IMR-90 (cell line): ENCODE measurements at regions not wholly inside any gene's neighbourhood (a gene's known extent, or its start where the extent isn't known, plus 50 kb on each side); places are given as distances from the start of the nearest gene placed in this dataset.
A peak's percentile ranks its signal among the peaks of the same experiment; 100 is the strongest.

Source experiments
- ATAC-seq: fragments of 200-7000 bp; cut with Tn5 transposase; 2 replicates; pipeline ENCODE4 v1.9.1; 2020; ENCODE audit warnings: low read depth, mild to moderate bottlenecking, moderate library complexity
- BruUV-seq: library from RNA; stranded (reverse); fragments of 400-500 nt; replicated peaks from 2 replicates; lab custom pipeline; 2021; lab: Mats Ljungman, UMichigan
- CTCF ChIA-PET: fragments of 300-600 bp; formaldehyde crosslinking; extraction: SDS; loops from one replicate; lab custom pipeline; 2021; ENCODE audit warnings: antibody characterized with exemption; lab: Yijun Ruan, JAX
- POLR2A ChIA-PET: fragments of 300-600 bp; sonication (Branson Sonifier 250); formaldehyde crosslinking; loops from one replicate; lab custom pipeline; 2022; ENCODE audit warnings: antibody characterized with exemption; ENCODE audit not compliant: unreplicated experiment; lab: Charles Lee
- DNase-seq: peaks from one replicate; pipeline ENCODE4 v3.0.0; 2013
- H2AFZ ChIP-seq: replicated peaks from 2 replicates; pipeline ENCODE3; 2013; ENCODE audit warnings: low read length, mild to moderate bottlenecking; ENCODE audit not compliant: poor library complexity
- H2AK5ac ChIP-seq: 2 replicates; pipeline ENCODE4 v1.6.1; 2013; ENCODE audit warnings: low read depth, low read length, inconsistent platforms
- H2AK9ac ChIP-seq: replicated peaks from 2 replicates; pipeline ENCODE3; 2013; ENCODE audit warnings: mild to moderate bottlenecking, low read depth, low read length, moderate library complexity; ENCODE audit not compliant: poor library complexity
- H2BK120ac ChIP-seq: 2 replicates; pipeline ENCODE4 v1.6.1; 2013; ENCODE audit warnings: low read depth, low read length, inconsistent platforms
- H2BK15ac ChIP-seq: 3 replicates; pipeline ENCODE4 v1.6.1; 2013; ENCODE audit warnings: low read depth, low read length, inconsistent platforms
- H2BK20ac ChIP-seq: 2 replicates; pipeline ENCODE4 v1.6.1; 2013; ENCODE audit warnings: low read depth, mild to moderate bottlenecking, inconsistent platforms, low read length, moderate library complexity
- H2BK5ac ChIP-seq: 2 replicates; pipeline ENCODE4 v1.6.1; 2013; ENCODE audit warnings: mild to moderate bottlenecking, low read depth, low read length, inconsistent platforms; ENCODE audit not compliant: poor library complexity, severe bottlenecking
- H3K14ac ChIP-seq: replicated peaks from 2 replicates; pipeline ENCODE4 v1.6.1; 2013; ENCODE audit warnings: low read depth, low read length, inconsistent platforms
- H3K18ac ChIP-seq: 2 replicates; pipeline ENCODE4 v1.6.1; 2013; ENCODE audit warnings: low read depth, low read length, control low read depth
- H3K23ac ChIP-seq: 2 replicates; pipeline ENCODE4 v1.6.1; 2013; ENCODE audit warnings: low read depth, low read length, inconsistent platforms
- H3K27ac ChIP-seq: 2 replicates; pipeline ENCODE4 v1.5.1; 2013; ENCODE audit warnings: mild to moderate bottlenecking, control low read depth, low read length; ENCODE audit not compliant: insufficient read depth
- H3K27me3 ChIP-seq: 2 replicates; pipeline ENCODE4 v1.6.1; 2013; ENCODE audit warnings: low read length; ENCODE audit not compliant: control insufficient read depth, insufficient read depth
- H3K36me3 ChIP-seq: 2 replicates; pipeline ENCODE4 v1.6.1; 2013; ENCODE audit warnings: low read length, mixed read lengths; ENCODE audit not compliant: control insufficient read depth, insufficient read depth
- H3K4ac ChIP-seq: 2 replicates; pipeline ENCODE4 v1.6.1; 2013; ENCODE audit warnings: low read depth, low read length, inconsistent platforms
- H3K4me1 ChIP-seq: 2 replicates; pipeline ENCODE4 v1.6.1; 2013; ENCODE audit warnings: low read length, mixed read lengths; ENCODE audit not compliant: control insufficient read depth, insufficient read depth
- H3K4me2 ChIP-seq: 2 replicates; pipeline ENCODE4 v1.6.1; 2013; ENCODE audit warnings: low read depth, mild to moderate bottlenecking, control low read depth, low read length, moderate library complexity
- H3K4me3 ChIP-seq: 2 replicates; pipeline ENCODE4 v1.5.1; 2013; ENCODE audit warnings: low read depth, mild to moderate bottlenecking, control low read depth, low read length, moderate library complexity; ENCODE audit not compliant: insufficient read depth
- H3K56ac ChIP-seq: 2 replicates; pipeline ENCODE4 v1.6.1; 2013; ENCODE audit warnings: low read length, inconsistent platforms; ENCODE audit not compliant: insufficient read depth; ENCODE audit errors: extremely low read depth
- H3K79me1 ChIP-seq, 2 experiments: 2 replicates each; pipeline ENCODE4 v1.6.1; 2013; ENCODE audit warnings: low read length in 2 of 2, inconsistent platforms in 1 of 2, low read depth in 1 of 2
- H3K9ac ChIP-seq: 2 replicates; pipeline ENCODE4 v1.6.1; 2013; ENCODE audit warnings: low read depth, low read length, control low read depth
- H3K9me1 ChIP-seq: 2 replicates; pipeline ENCODE4 v1.6.1; 2013; ENCODE audit warnings: low read length, inconsistent platforms; ENCODE audit not compliant: insufficient read depth
- H3K9me3 ChIP-seq: 2 replicates; pipeline ENCODE4 v1.6.1; 2013; ENCODE audit warnings: low read length; ENCODE audit not compliant: control insufficient read depth, insufficient read depth
- H4K20me1 ChIP-seq: 2 replicates; pipeline ENCODE4 v1.6.1; 2013; ENCODE audit warnings: low read length, inconsistent platforms; ENCODE audit not compliant: insufficient read depth
- H4K5ac ChIP-seq: 2 replicates; pipeline ENCODE4 v1.6.1; 2013; ENCODE audit warnings: mild to moderate bottlenecking, low read depth, low read length, control low read depth
- H4K8ac ChIP-seq, 2 experiments: 2 replicates each; pipeline ENCODE4 v1.6.1; 2013; ENCODE audit warnings: low read depth in 2 of 2, low read length in 2 of 2, control low read depth in 1 of 2, inconsistent platforms in 1 of 2
- H4K91ac ChIP-seq: 2 replicates; pipeline ENCODE4 v1.6.1; 2013; ENCODE audit warnings: low read depth, low read length, inconsistent platforms; ENCODE audit not compliant: insufficient read depth
- CEBPB ChIP-seq: IDR thresholded peaks from 2 replicates; pipeline ENCODE4 v1.6.1; 2012; ENCODE audit warnings: low read depth, low read length, improper control_type of control experiment
- MXI1 ChIP-seq: IDR thresholded peaks from 2 replicates; pipeline ENCODE4 v1.6.1; 2012; ENCODE audit warnings: low read depth, mild to moderate bottlenecking, low read length, moderate library complexity, borderline replicate concordance
- WGBS, 2 experiments: methylation state at CpG; one replicate each; pipeline versions ENCODE4 v1.1.5 to v1.1.7; 2013; ENCODE audit warnings: missing lambda C conversion rate in 2 of 2; ENCODE audit not compliant: insufficient read length in 1 of 2; ENCODE audit errors: extremely low coverage in 2 of 2; 5-methylcytosine and 5-hydroxymethylcytosine counted together
- dilution Hi-C: fragments of 300-500 bp; cut with HindIII; formaldehyde crosslinking; loops from one replicate; pipeline ENCODE4 v1.14.3; 2018; ENCODE audit warnings: low sequenced_read_pairs; ENCODE audit not compliant: unreplicated experiment
- in situ Hi-C: fragments of 300-500 bp; cut with MboI; formaldehyde crosslinking; loops from 3 replicates; pipeline ENCODE4 v1.14.3; 2019; ENCODE audit warnings: low sequenced_read_pairs, inconsistent platforms, mixed read lengths
- intact Hi-C: fragments of 100-400 bp; cut with micrococcal nuclease; formaldehyde crosslinking; loops from 2 replicates; pipeline ENCODE4 v1.10.0; 2022

DNA sequence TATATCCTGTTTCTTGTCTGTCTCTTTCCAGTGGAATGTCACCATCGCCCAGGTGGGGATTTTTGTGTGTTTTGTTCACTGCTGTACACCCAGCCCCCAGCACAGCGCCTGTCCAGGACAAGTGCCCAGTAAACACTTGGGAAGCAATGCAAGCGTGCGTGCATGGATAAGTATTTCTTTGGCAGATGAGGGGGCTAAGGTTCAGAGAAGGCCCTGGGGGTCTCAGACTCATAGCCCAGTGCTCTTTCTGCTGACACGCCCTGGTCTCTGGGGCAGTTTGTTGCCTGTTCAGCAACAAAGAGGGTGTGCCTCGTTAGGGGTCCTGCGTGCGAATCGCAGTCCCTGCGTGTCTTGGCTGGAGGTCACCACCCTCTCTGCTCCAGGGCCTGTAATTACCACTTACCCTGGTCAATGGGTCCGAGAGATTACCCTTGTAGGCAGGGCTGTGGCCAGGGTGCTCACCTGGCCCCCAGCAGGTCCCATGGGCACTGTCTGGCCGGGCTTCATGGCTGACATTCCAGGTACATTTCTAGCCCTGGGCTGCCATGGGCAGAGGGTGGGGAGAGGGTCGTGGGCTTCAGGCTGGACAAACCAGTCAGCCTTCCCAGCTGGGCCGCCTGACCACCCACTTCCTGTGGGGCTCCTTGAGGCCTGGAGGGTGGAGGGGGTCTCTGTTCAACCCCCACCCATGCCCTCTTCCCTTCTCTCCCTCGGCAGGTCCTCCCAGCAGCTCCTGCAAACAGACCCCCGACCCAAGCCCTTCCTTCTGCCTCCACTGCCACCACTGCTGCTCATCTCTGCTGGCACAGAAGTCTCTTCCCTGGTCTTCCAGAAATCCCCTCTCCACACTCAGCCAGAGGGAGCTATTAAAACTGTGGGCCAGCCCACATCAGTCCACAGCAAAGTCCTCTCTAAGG is 87.1 kb downstream of the CEBPB start:
- CTCF ChIA-PET, result no interaction called here
- Histone ChIP-seq H3K4me1 (no peaks in the 10 kb centered on the region; the same call in 1 of the 2 replicates), H2AFZ (peak overlapping the region; percentile 18), H2AK9ac (no peak overlapping the region), H4K8ac (no peak overlapping the region; a peak in 1 of 4 replicates), H3K9me1 (peaks cover 11% of the 10 kb centered on the region; the same call in 1 of the 2 replicates), H3K79me1 (no peaks in the 10 kb centered on the region), H2BK20ac (peak overlapping the region; percentile 30; the same call in 1 of the 2 replicates), H2BK15ac (peak overlapping the region; percentile 22; the same call in 1 of the 3 replicates), H3K9me3 (no peaks in the 10 kb centered on the region), H3K56ac (no peak overlapping the region), H3K18ac (no peak overlapping the region; the same call in 1 of the 2 replicates), H3K27ac (no peak overlapping the region), H4K91ac (peak overlapping the region; percentile 58), H4K5ac (peak overlapping the region; percentile 21; the same call in 1 of the 2 replicates), H3K23ac (no peak overlapping the region), H3K4ac (peak overlapping the region; percentile 81; the same call in 1 of the 2 replicates), H3K36me3 (no peaks in the 10 kb centered on the region), H2BK120ac (peak overlapping the region; percentile 59; the same call in 1 of the 2 replicates), H3K4me2 (no peak overlapping the region), H2BK5ac (no peak overlapping the region), H3K9ac (no peak overlapping the region), H2AK5ac (peak overlapping the region; percentile 50), H3K14ac (no peak overlapping the region), H4K20me1 (no peaks in the 10 kb centered on the region), H3K27me3 (no peaks in the 10 kb centered on the region), H3K4me3 (no peak overlapping the region)
- intact Hi-C loops, result no loop called here
- no peak for TF ChIP-seq MXI1
- no peak for TF ChIP-seq CEBPB
- dilution Hi-C loops, result no loop called here
- no TSS peak for BruUV-seq
- in situ Hi-C loops, result no loop called here
- POLR2A ChIA-PET, result no interaction called here
- no peak for DNase-seq
- WGBS, 2 experiments, result 81% methylated on average over 3 of the region's 16 CpGs; no CpG with 5 or more reads in 1 of the 2 experiments
- ATAC-seq, result no peak
